Mesendoderm (in vitro differentiated cells): ENCODE measurements at regions not wholly inside any gene's neighbourhood (a gene's known extent, or its start where the extent isn't known, plus 50 kb on each side); places are given as distances from the start of the nearest gene placed in this dataset.

Experiments used
- DNase-seq: peaks from one replicate; pipeline ENCODE4 v3.0.0; 2013
- H2AK5ac ChIP-seq: 2 replicates; pipeline ENCODE4 v1.6.1; 2013; ENCODE audit warnings: low read length, inconsistent platforms
- H2BK120ac ChIP-seq: 2 replicates; pipeline ENCODE4 v1.6.1; 2013; ENCODE audit warnings: low read depth, mild to moderate bottlenecking, low read length, moderate library complexity, mixed read lengths
- H2BK15ac ChIP-seq: replicated peaks from 2 replicates; pipeline ENCODE4 v1.6.1; 2013; ENCODE audit warnings: low read depth, mild to moderate bottlenecking, moderate library complexity
- H2BK5ac ChIP-seq: 2 replicates; pipeline ENCODE4 v1.6.1; 2013; ENCODE audit warnings: low read length, inconsistent platforms
- H3K18ac ChIP-seq: 2 replicates; pipeline ENCODE4 v1.6.1; 2013; ENCODE audit warnings: mild to moderate bottlenecking, low read length, mixed read lengths
- H3K23ac ChIP-seq: one replicate; pipeline ENCODE4 v1.6.1; 2013; ENCODE audit warnings: low read length
- H3K27ac ChIP-seq: 2 replicates; pipeline ENCODE4 v1.5.1; 2013; ENCODE audit warnings: low read depth, mild to moderate bottlenecking, inconsistent platforms, low read length, moderate library complexity
- H3K27me3 ChIP-seq: 2 replicates; pipeline ENCODE4 v1.6.1; 2013; ENCODE audit warnings: low read length, control low read depth, mild to moderate bottlenecking, inconsistent platforms; ENCODE audit not compliant: insufficient read depth, poor library complexity
- H3K36me3 ChIP-seq: 2 replicates; pipeline ENCODE4 v1.6.1; 2013; ENCODE audit warnings: low read length, inconsistent platforms; ENCODE audit not compliant: control insufficient read depth, insufficient read depth
- H3K4ac ChIP-seq: one replicate; pipeline ENCODE4 v1.6.1; 2013; ENCODE audit warnings: low read depth, mild to moderate bottlenecking, low read length, moderate library complexity
- H3K4me1 ChIP-seq: 2 replicates; pipeline ENCODE4 v1.6.1; 2013; ENCODE audit warnings: low read depth, low read length, inconsistent platforms; ENCODE audit not compliant: control insufficient read depth
- H3K4me2 ChIP-seq: 2 replicates; pipeline ENCODE4 v1.6.1; 2013; ENCODE audit warnings: low read length
- H3K4me3 ChIP-seq: 2 replicates; pipeline ENCODE4 v1.5.1; 2013; ENCODE audit warnings: mild to moderate bottlenecking, low read length
- H3K56ac ChIP-seq: one replicate; pipeline ENCODE4 v1.6.1; 2013; ENCODE audit warnings: low read length
- H3K79me1 ChIP-seq: 2 replicates; pipeline ENCODE4 v1.6.1; 2013; ENCODE audit warnings: low read length, inconsistent platforms
- H3K79me2 ChIP-seq: 2 replicates; pipeline ENCODE4 v1.6.1; 2013; ENCODE audit warnings: mild to moderate bottlenecking, low read length; ENCODE audit not compliant: control insufficient read depth, insufficient read depth
- H3K9ac ChIP-seq: 2 replicates; pipeline ENCODE4 v1.6.1; 2013; ENCODE audit warnings: low read length, inconsistent platforms
- H4K5ac ChIP-seq: one replicate; pipeline ENCODE4 v1.6.1; 2013; ENCODE audit warnings: low read length
- H4K8ac ChIP-seq: one replicate; pipeline ENCODE4 v1.6.1; 2013; ENCODE audit warnings: low read depth, mild to moderate bottlenecking, control low read depth, low read length, moderate library complexity
- WGBS: extraction: QIAGEN DNeasy Blood & Tissue Kit; methylation state at CpG from one replicate; pipeline ENCODE4 v1.1.7; 2013; ENCODE audit warnings: low lambda C conversion rate, missing lambda C conversion rate; ENCODE audit not compliant: insufficient coverage; ENCODE audit errors: extremely low coverage; 5-methylcytosine and 5-hydroxymethylcytosine counted together

GRCh38 chr5:110324876-110325275 lies 401.6 kb downstream of the TMEM232 start:
- Histone ChIP-seq H3K4me1 (no peaks in the 10 kb centered on the region), H2BK15ac (no peak overlapping the region), H3K23ac (no peak overlapping the region), H4K8ac (no peak overlapping the region), H3K4me3 (no peak overlapping the region), H3K36me3 (no peaks in the 10 kb centered on the region), H3K18ac (no peak overlapping the region), H3K27ac (no peak overlapping the region), H3K79me1 (no peaks in the 10 kb centered on the region), H4K5ac (no peak overlapping the region), H2BK5ac (no peak overlapping the region), H3K9ac (no peak overlapping the region), H3K4me2 (no peak overlapping the region), H3K27me3 (no peaks in the 10 kb centered on the region), H3K56ac (no peak overlapping the region), H3K4ac (no peak overlapping the region), H2BK120ac (no peak overlapping the region), H3K79me2 (no peaks in the 10 kb centered on the region), H2AK5ac (no peak overlapping the region)
- no CpG with 5 or more reads among the region's 1 CpG for WGBS
- no peak for DNase-seq

DNA sequence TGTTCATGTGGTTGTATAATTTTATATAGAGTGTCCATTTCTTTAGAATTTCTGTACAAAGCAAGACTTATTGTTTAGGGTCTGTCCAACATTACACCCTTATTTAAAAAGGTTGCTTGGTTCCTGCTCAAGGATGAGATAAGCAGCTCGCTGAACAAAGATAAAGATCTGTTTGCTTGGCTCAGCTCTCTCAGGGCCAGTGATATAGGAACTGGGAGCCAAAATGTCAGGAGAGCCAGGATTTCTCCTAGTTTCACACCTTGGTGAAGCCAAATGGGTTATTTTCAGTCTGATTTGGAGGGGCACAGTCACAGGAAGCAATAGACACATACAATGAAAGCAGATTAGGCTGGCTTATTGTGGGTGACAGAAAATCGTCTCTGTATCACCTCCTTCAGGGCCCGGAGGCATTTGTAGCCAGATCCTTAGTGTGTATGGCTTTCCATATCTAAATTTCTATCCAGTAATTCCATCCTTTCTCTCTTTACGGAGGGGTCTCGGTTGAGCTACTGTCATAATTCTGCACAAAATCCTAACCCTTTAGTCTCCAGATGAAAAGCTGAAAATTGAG lies 396.4 kb downstream of the TMEM232 start:
- Histone ChIP-seq H4K8ac (no peak overlapping the region), H3K4me1 (no peaks in the 10 kb centered on the region), H3K79me1 (no peaks in the 10 kb centered on the region), H3K23ac (no peak overlapping the region), H3K4me2 (no peak overlapping the region), H3K36me3 (no peaks in the 10 kb centered on the region), H3K27ac (no peak overlapping the region), H3K27me3 (no peaks in the 10 kb centered on the region), H3K4me3 (no peak overlapping the region), H2BK15ac (no peak overlapping the region), H2BK120ac (no peak overlapping the region), H3K18ac (no peak overlapping the region), H3K4ac (no peak overlapping the region), H3K9ac (no peak overlapping the region), H2AK5ac (no peak overlapping the region), H3K79me2 (no peaks in the 10 kb centered on the region), H3K56ac (no peak overlapping the region), H4K5ac (no peak overlapping the region), H2BK5ac (no peak overlapping the region)
- WGBS: no CpG with 5 or more reads among the region's 5 CpGs
- DNase-seq: peak; percentile 70

DNA sequence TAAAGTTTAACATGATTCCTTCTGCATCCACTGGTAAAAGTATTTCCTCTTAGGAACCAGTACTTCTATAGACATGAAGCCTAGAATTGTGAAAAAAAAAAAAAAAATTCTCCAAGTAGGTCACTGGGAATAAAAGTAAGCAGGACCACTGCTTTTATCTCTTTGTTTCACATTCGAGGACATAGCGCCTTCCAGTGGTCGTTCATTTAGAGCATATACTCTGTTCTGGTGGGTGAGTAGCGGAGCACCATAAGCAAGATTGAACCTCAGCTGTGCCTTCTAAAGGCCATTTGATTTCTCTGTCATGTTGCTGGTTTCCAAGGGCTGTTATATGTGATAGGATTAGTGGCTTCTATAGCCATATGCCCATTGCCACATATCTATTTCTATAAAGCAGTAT lies 393.1 kb downstream of the TMEM232 start:
- DNase-seq: peak; percentile 79
- H4K8ac ChIP-seq: no peak overlapping the region
- no peak overlapping the region for H2AK5ac ChIP-seq
- no CpG with 5 or more reads among the region's 4 CpGs for WGBS
- H2BK5ac ChIP-seq: no peak overlapping the region
- H3K9ac ChIP-seq: no peak overlapping the region
- no peak overlapping the region for H3K4me3 ChIP-seq
- no peak overlapping the region for H3K23ac ChIP-seq
- H3K79me1 ChIP-seq: no peaks in the 10 kb centered on the region
- no peak overlapping the region for H3K18ac ChIP-seq
- H3K79me2 ChIP-seq: no peaks in the 10 kb centered on the region
- no peaks in the 10 kb centered on the region for H3K36me3 ChIP-seq
- no peak overlapping the region for H3K27ac ChIP-seq
- H3K56ac ChIP-seq: no peak overlapping the region
- no peak overlapping the region for H2BK15ac ChIP-seq
- H3K4me2 ChIP-seq: no peak overlapping the region
- no peaks in the 10 kb centered on the region for H3K27me3 ChIP-seq
- H3K4ac ChIP-seq: no peak overlapping the region
- H4K5ac ChIP-seq: no peak overlapping the region
- no peak overlapping the region for H2BK120ac ChIP-seq
- H3K4me1 ChIP-seq: no peaks in the 10 kb centered on the region

- H3K79me2 ChIP-seq: no peaks in the 10 kb centered on the region
- no peak overlapping the region for H3K27ac ChIP-seq
- H3K18ac ChIP-seq: no peak overlapping the region
- no peak overlapping the region for H3K4me3 ChIP-seq
- H3K4me2 ChIP-seq: no peak overlapping the region
- no peak overlapping the region for H4K5ac ChIP-seq
- WGBS: no CpG with 5 or more reads among the region's 4 CpGs
- H2AK5ac ChIP-seq: no peak overlapping the region
- H3K36me3 ChIP-seq: no peaks in the 10 kb centered on the region
- H3K56ac ChIP-seq: no peak overlapping the region
- no peak overlapping the region for H2BK15ac ChIP-seq
- no peaks in the 10 kb centered on the region for H3K27me3 ChIP-seq
- H3K4ac ChIP-seq: no peak overlapping the region
- no peak overlapping the region for H2BK5ac ChIP-seq
- H2BK120ac ChIP-seq: no peak overlapping the region
- no peak overlapping the region for H4K8ac ChIP-seq
- no peak overlapping the region for H3K23ac ChIP-seq
- no peak for DNase-seq
- no peak overlapping the region for H3K9ac ChIP-seq
- no peaks in the 10 kb centered on the region for H3K4me1 ChIP-seq
- no peaks in the 10 kb centered on the region for H3K79me1 ChIP-seq
These were observed 391.0 kb downstream of the TMEM232 start for GRCh38 chr5:110335361-110336066.

- no peak overlapping the region for H3K27ac ChIP-seq
- no peak overlapping the region for H2AK5ac ChIP-seq
- H2BK5ac ChIP-seq: no peak overlapping the region
- no CpG with 5 or more reads among the region's 7 CpGs for WGBS
- no peak overlapping the region for H3K9ac ChIP-seq
- no peaks in the 10 kb centered on the region for H3K79me2 ChIP-seq
- DNase-seq: peak; percentile 33
- no peaks in the 10 kb centered on the region for H3K36me3 ChIP-seq
- no peak overlapping the region for H4K8ac ChIP-seq
- no peaks in the 10 kb centered on the region for H3K27me3 ChIP-seq
- no peaks in the 10 kb centered on the region for H3K79me1 ChIP-seq
- H3K56ac ChIP-seq: no peak overlapping the region
- no peaks in the 10 kb centered on the region for H3K4me1 ChIP-seq
- H3K18ac ChIP-seq: no peak overlapping the region
- H2BK15ac ChIP-seq: no peak overlapping the region
- H3K4ac ChIP-seq: no peak overlapping the region
- no peak overlapping the region for H4K5ac ChIP-seq
- no peak overlapping the region for H3K23ac ChIP-seq
- no peak overlapping the region for H3K4me2 ChIP-seq
- H2BK120ac ChIP-seq: no peak overlapping the region
- no peak overlapping the region for H3K4me3 ChIP-seq
These were observed 388.0 kb downstream of the TMEM232 start for GRCh38 chr5:110338341-110339083.
